HS-27A (cell line): ENCODE measurements at regions not wholly inside any gene's neighbourhood (a gene's known extent, or its start where the extent isn't known, plus 50 kb on each side); places are given as distances from the start of the nearest gene placed in this dataset.
"Not testable (repeated sequence)": the region's sequence is repeated elsewhere in the genome, so short reads cannot be mapped to it uniquely, and the experiment has no call there.

Source experiments
- DNase-seq: peaks from one replicate; pipeline ENCODE4 v3.0.0-alpha.2; 2012; ENCODE audit warnings: low read depth, missing footprints

DNA sequence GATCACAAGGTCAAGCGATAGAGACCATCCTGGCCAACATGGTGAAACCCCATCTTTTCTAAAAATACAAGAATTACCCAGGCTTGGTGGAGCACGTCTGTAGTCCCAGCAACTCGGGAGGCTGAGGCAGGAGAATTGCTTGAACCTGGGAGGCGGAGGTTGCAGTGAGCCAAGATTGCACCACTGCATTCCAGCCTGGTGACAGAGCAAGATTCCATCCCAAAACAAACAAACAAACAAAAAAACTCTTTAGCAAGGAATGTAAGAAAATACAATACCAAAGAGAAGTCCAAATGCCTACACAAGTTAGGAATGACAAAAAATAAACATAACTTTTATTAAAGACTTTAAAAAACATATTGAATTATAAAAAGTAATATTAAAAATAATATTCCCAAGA is 462.3 kb downstream of the C12orf50 start:
- not testable (repeated sequence) for DNase-seq

DNA sequence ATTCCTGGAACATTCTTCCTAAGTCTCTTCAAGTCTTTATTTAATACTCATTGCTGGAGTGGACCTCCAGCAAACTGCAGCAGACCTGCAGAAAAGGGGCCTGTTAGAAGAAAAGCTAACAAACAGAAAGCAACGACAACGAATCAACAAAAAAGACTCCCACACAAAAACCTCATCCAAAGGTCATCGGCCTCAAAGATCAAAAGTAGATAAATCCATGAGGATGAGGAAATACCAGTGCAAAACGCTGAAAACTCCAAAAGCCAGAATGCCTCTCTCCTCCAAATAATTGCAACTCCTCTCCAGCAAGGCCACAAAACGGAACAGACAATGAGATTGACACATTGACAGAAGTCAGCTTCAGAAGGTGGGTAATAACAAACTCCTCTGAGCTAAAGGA is 472.2 kb downstream of the C12orf50 start:
- DNase-seq = no peak

DNA sequence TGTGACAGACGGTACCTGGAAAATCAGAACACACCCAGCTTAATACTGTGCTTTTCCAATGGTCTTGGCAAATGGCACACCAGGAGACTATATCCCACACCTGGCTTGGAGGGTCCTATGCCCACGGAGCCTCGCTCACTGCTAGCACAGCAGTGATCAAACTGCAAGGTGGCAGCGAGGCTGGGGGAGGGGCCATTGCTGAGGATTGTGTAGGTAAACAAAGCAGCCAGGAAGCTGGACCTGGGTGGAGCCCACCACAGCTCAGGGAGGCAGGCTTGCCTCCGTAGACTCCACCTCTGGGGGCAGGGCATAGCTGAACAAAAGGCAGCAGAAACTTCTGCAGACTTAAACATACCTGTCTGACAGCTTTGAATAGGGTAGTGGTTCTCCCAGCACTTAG is 498.0 kb downstream of the C12orf50 start:
- not testable (repeated sequence) for DNase-seq

GRCh38 chr12:87529413-87529812 is 499.8 kb downstream of the C12orf50 start:
- no peak for DNase-seq

GRCh38 chr12:87520968-87521367 is 508.2 kb downstream of the C12orf50 start:
- DNase-seq = no peak

DNA sequence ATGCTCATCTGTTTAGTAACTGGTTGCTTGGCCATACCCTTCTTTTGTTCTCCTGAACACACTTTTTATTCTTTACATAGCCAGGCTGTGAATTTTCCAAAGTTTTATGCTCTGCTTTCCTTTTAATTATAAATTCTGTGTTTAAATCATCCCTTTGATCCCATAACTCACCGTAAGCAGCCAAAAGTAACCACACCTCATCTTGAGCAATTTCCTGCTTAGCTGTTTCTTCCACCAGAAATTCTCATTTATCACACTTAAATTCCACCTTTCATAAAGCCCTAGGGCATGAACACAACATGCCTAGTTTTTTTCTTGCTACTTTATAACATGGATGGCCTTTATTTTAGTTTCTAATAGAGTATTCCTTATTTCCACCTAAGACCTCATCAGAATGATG is 510.7 kb downstream of the C12orf50 start:
- DNase-seq = no peak

GRCh38 chr12:87518036-87518435 is 511.2 kb downstream of the C12orf50 start:
- no peak for DNase-seq

DNA sequence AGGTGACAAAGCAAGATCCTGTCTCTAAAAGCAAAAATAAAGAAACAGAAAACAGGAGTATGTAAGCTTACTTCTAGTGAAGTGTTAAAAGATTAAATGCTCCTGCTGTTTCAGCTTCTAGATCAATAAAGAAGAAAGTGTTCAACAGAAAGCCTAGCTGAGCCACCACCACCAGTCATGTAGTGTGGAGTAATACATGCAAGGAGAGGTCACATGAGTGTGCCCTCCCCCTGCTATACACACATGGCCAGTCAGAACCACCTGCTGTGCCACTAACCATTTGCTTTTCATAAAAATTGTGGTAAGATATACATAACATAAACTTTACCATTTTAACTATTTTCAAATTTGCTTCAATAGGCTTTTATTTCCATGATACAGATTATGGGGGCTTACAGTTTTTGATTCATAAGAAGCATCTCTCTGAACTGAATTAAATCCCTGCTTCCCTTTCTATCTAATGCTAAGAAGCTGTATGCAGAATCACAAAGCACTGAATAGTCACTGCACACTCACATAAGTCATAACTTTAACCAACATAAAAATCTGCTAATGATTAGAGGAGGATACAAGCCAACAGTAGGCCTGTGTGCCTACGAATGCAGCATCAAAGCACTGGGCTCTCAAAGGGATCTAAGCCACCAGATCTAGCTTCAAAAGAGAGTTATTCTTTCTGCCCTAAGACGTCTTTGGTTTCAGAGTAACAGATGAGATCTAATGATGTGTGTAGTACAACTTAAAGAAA is 515.5 kb downstream of the C12orf50 start:
- DNase-seq = no peak

GRCh38 chr12:87511371-87511770 is 517.8 kb downstream of the C12orf50 start:
- no peak for DNase-seq

GRCh38 chr12:87509237-87509820 is 519.9 kb downstream of the C12orf50 start:
- peak; percentile 26 for DNase-seq

GRCh38 chr12:87491598-87491997 is 537.6 kb downstream of the C12orf50 start:
- DNase-seq = no peak

- DNase-seq = no peak
These were observed 538.1 kb downstream of the C12orf50 start for GRCh38 chr12:87491089-87491488.

- peak; percentile 4 for DNase-seq
These were observed 559.9 kb downstream of the C12orf50 start for GRCh38 chr12:87469295-87469694.

- DNase-seq = no peak
These were observed 561.3 kb downstream of the C12orf50 start for GRCh38 chr12:87467936-87468335.

DNA sequence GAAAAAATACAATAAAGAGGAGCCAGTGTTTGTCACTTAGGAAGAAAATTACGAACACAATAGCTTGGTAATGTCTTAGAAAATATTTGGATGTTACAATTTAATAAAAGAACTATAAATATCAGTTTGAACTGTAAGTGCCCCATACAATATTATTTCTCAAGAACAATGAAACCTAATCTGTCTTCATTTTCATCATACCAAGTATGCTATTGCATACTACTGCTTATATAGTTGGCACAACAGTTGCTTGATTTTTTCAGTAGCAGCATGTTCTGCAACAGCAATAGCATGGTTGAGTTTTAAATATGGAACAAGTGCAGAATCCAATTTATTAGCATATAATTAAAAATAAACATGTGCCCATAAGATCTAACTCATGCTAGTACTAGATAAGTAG is 564.6 kb downstream of the C12orf50 start:
- no peak for DNase-seq

DNA sequence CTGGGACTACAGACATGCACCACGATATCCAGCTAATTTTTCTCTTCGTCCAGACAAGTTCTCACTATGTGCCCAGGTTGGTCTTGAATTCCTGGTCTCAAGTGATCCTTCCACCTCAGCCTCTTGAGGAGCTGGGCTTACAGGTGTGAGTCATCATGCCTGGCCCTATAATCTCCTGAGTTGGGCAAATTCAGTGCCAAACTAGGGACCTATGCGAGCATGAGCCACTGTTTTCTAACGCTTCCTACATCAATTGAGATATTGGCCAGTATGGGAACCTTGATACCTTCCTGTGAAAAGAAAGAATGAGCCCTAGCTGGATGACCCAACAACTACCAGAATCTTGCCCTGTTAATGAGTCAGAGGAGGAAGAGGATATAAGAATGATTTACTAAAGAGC is 585.2 kb downstream of the C12orf50 start:
- DNase-seq = no peak

- DNase-seq = no peak
These were observed 587.7 kb downstream of the C12orf50 start for GRCh38 chr12:87441511-87441910.

DNA sequence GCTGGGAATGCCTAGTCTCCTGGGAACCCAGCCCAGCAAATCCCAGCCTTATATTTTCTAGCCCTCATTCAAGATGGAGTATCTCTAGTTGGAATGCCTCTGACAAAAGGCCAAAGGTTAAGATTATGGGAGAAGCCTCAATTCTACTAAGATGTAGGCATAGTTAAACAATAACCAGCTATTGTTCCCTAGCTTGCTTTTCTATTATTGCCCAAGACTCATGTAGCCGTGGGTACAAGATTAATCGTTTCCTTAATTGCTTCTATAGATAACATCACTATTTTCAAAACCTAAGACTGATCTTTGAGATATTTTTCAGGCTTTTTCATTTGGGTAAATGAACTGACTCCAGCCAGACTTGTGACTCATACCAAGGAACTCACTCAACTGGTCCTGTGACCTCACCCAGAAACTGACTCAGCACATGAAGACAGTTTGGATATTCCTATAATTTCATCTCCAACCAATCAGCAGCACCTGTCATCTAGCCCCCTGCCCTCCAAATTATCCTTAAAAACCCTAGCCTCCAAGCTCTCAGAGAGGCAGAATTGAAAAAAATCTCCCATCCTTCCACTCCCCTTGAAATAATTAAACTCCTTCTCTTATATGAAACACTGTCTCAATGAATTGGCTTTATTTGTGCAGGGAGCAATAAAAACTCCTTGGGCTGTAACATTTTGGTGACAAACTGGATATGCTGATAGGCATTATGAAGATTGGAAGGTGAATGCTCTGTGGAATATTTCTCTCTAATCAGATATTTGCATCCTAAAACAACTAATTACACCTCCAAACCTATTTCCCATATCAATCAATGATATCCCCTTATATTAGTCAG is 589.0 kb downstream of the C12orf50 start:
- peak; percentile 64 for DNase-seq

- DNase-seq = no peak
These were observed 598.8 kb downstream of the C12orf50 start for GRCh38 chr12:87430444-87430843.

DNA sequence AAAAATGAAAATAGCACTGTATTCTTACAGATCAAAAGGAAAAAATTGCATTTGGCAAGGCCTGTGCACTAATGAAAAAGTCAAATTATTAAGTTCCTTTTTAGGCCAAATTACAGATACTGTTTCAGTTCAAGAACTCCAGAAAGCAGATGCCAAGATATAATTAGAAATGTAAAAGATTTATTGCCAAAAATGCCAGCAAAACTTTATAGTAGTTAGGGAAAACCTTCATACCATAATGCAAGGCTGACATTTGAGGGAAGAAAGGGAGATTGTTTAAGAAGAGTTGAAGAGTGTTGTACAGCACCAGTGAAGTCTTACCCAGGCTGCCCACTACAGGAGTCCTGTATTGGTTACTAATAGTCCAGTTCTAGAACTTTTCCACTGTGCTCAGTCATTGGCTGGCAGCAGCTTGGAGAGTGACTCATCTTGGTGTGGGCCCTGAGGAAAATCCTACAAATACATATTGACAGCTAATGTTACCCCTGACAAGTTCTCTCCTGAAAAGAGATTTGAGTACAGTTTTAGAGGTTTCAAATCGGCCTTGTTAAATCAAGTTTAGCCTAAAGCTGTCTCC is 600.4 kb downstream of the C12orf50 start:
- DNase-seq = no peak

DNA sequence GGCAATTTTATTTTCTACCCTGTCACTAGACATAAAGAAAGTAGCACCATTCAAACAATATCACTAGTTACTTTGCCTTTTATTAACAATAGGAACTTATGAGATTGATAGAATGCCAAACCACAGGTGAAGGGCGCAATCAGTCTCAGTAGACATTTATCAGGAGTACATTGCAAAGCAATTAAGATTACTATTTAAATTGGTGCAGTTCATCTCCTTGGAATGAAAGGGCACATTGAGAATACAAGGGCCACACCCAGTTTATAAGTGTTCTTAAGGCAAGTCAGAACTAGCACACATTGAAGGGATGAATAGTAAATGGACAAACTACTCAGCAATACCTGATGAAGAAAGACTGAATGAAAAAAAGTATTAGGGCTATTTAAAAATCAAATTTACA is 601.4 kb downstream of the C12orf50 start:
- no peak for DNase-seq

DNA sequence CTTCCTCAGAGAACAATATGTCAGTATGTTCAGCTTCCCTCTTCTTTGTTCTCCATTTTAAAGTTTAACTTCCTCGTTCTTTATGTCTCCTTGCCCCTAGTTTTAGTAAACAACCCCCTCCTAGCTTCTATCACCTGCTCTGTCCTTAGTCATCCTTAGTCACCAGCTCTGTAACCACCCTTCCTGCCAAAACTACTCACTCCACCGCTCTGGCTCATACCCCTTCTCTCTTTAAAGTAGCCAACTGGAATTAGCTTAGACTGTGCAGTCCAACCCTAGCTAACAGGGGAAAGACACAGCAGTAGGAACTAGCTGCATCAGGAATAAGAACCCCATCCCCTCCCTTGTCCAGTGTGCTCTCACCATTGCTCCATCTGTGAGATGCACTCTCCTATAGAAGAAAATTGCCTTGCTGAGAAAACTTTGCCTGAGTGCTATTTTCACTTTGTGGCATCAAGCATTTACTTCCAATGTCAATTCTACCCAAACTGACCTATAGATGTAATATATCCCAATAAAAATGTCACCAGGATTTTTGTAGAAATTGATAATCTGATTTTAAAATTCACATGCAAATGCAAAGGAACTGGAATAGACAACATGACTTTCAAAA is 603.2 kb downstream of the C12orf50 start:
- no peak for DNase-seq
